ENCODE measurements at regions not wholly inside any gene's neighbourhood (a gene's known extent, or its start where the extent isn't known, plus 50 kb on each side); places are given as distances from the start of the nearest gene placed in this dataset.

- Histone ChIP-seq H3K27me3 (no peaks in the 10 kb centered on the region), H3K4me1 (no peaks in the 10 kb centered on the region), H3K9me3 (no peaks in the 10 kb centered on the region), H3K27ac (no peak overlapping the region), H3K36me3 (no peaks in the 10 kb centered on the region), H3K4me3 (no peak overlapping the region)
- intact Hi-C loops (cut with DNase I; ENCODE audit: low total_unique reads) (no loop called here), in situ Hi-C loops (cut with MboI; ENCODE audit: low pct_ligation_motif_present in 1 of 4, low pct_unique_long_range_greater_than_20kb in 1 of 4, low sequenced_read_pairs in 3 of 4) (no loop called here)
- 40 to 50% methylated on average over 1 to 2 of the region's 2 CpGs for WGBS, 2 donors (ENCODE audit: low coverage in 1 of 2)
- DNase-seq: no peak
- TF ChIP-seq POLR2A (IDR thresholded peaks at IDR 0.05): no peak
- TF ChIP-seq CTCF (IDR thresholded peaks at IDR 0.05): no peak
- no peak for TF ChIP-seq EP300 (IDR thresholded peaks at IDR 0.05; ENCODE audit: low read depth)
- no peak for TF ChIP-seq POLR2AphosphoS5 (IDR thresholded peaks at IDR 0.05)
Observed at GRCh38 chrX:18036394-18036793, 175.3 kb upstream of the RAI2 start.

GRCh38 chrX:18034945-18035344 lies 173.8 kb upstream of the RAI2 start:
- in situ Hi-C loops (cut with MboI; ENCODE audit: low pct_ligation_motif_present in 1 of 4, low pct_unique_long_range_greater_than_20kb in 1 of 4, low sequenced_read_pairs in 3 of 4): no loop called here
- intact Hi-C loops (cut with DNase I; ENCODE audit: low total_unique reads): no loop called here
- Histone ChIP-seq H3K9me3 (no peaks in the 10 kb centered on the region), H3K27me3 (no peaks in the 10 kb centered on the region), H3K27ac (no peak overlapping the region), H3K4me1 (no peaks in the 10 kb centered on the region), H3K4me3 (no peak overlapping the region), H3K36me3 (no peaks in the 10 kb centered on the region)
- 55 to 77% methylated on average over 2 of the region's 2 CpGs for WGBS, 2 donors (ENCODE audit: low coverage in 1 of 2)
- no peak for TF ChIP-seq POLR2A (IDR thresholded peaks at IDR 0.05)
- TF ChIP-seq CTCF (IDR thresholded peaks at IDR 0.05): no peak
- TF ChIP-seq POLR2AphosphoS5 (IDR thresholded peaks at IDR 0.05): no peak
- TF ChIP-seq EP300 (IDR thresholded peaks at IDR 0.05; ENCODE audit: low read depth): no peak
- DNase-seq: no peak

- intact Hi-C loops (cut with DNase I; ENCODE audit: low total_unique reads): no loop called here
- WGBS, 2 donors (ENCODE audit: low coverage in 1 of 2): 56 to 83% methylated on average over 1 to 3 of the region's 3 CpGs
- no peak for DNase-seq
Observed at GRCh38 chrX:18034504-18034903, 173.4 kb upstream of the RAI2 start.

GRCh38 chrX:18032486-18033221 lies 171.6 kb upstream of the RAI2 start:
- intact Hi-C loops (cut with DNase I; ENCODE audit: low total_unique reads): no loop called here
- H3K4me1 ChIP-seq: no peaks in the 10 kb centered on the region
- in situ Hi-C loops (cut with MboI; ENCODE audit: low pct_ligation_motif_present in 1 of 4, low pct_unique_long_range_greater_than_20kb in 1 of 4, low sequenced_read_pairs in 3 of 4): no loop called here
- 76% methylated on average over 3 of the region's 3 CpGs; no CpG with 5 or more reads in 1 of the 2 donors for WGBS, 2 donors (ENCODE audit: low coverage in 1 of 2)
- no peaks in the 10 kb centered on the region for H3K9me3 ChIP-seq
- no peaks in the 10 kb centered on the region for H3K27me3 ChIP-seq
- TF ChIP-seq POLR2A (IDR thresholded peaks at IDR 0.05): no peak
- TF ChIP-seq EP300 (IDR thresholded peaks at IDR 0.05; ENCODE audit: low read depth): no peak
- TF ChIP-seq CTCF (IDR thresholded peaks at IDR 0.05): no peak
- TF ChIP-seq POLR2AphosphoS5 (IDR thresholded peaks at IDR 0.05): no peak
- H3K36me3 ChIP-seq: no peaks in the 10 kb centered on the region
- no peak overlapping the region for H3K27ac ChIP-seq
- H3K4me3 ChIP-seq: no peak overlapping the region
- DNase-seq: no peak

More at GRCh38 chrX:18034504-18034903, 173.4 kb upstream of the RAI2 start:
- no peak overlapping the region for H3K4me3 ChIP-seq
- no peak overlapping the region for H3K27ac ChIP-seq
- no peaks in the 10 kb centered on the region for H3K36me3 ChIP-seq
- no peaks in the 10 kb centered on the region for H3K4me1 ChIP-seq
- no peaks in the 10 kb centered on the region for H3K9me3 ChIP-seq
- no peaks in the 10 kb centered on the region for H3K27me3 ChIP-seq
- TF ChIP-seq CTCF (IDR thresholded peaks at IDR 0.05) (no peak), POLR2AphosphoS5 (IDR thresholded peaks at IDR 0.05) (no peak), EP300 (IDR thresholded peaks at IDR 0.05; ENCODE audit: low read depth) (no peak), POLR2A (IDR thresholded peaks at IDR 0.05) (no peak)
- in situ Hi-C loops (cut with MboI; ENCODE audit: low pct_ligation_motif_present in 1 of 4, low pct_unique_long_range_greater_than_20kb in 1 of 4, low sequenced_read_pairs in 3 of 4): no loop called here
